IPS-NIHi7 (cell line): ENCODE measurements at regions not wholly inside any gene's neighbourhood (a gene's known extent, or its start where the extent isn't known, plus 50 kb on each side); places are given as distances from the start of the nearest gene placed in this dataset.
"Not testable (repeated sequence)": the region's sequence is repeated elsewhere in the genome, so short reads cannot be mapped to it uniquely, and the experiment has no call there.

Experiments
- DNase-seq: peaks from one replicate; pipeline ENCODE4 v3.0.0; 2012; ENCODE audit warnings: mixed read lengths; ENCODE audit errors: extremely low spot score

DNA sequence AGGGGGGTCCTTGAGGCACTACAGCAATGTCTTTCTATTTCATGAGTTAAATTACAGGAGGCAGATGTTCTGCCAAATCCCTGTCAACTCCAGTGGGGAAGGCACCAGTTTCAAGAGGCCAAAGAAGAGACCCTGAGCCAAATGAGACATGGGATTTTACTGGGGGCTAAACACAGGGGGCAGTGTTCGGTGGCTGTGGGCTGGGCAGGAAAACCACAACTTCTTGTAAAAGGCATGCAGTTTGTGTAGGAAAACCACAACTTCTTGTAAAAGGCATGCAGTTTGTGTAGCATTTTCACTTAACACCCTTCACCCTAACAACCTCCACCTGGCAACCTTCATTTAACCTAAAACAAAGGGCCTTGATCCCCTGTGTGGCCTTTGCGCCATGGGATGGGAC is 61.0 kb downstream of the POLR2M start:
- DNase-seq, result no peak

DNA sequence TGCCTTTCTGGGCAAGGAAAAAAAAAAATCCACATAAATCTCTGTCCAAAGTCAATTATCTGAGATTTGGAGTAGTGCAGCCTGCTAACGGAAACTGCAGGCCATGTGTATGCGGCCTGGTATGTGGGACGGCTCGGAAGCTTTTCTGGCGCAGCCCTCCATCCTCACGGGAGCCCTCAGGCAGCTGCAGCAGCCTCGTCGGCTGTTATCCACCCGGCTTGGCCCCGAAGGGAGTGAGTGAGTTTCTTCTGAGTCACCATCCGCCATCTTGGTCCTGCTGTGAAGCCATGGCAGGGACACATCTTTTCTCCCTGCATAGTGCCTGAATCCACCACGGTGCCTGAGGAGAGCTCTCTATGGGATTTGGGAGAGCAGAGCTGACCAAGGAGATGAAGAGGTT is 62.8 kb downstream of the POLR2M start:
- DNase-seq, result peak; percentile 20

DNA sequence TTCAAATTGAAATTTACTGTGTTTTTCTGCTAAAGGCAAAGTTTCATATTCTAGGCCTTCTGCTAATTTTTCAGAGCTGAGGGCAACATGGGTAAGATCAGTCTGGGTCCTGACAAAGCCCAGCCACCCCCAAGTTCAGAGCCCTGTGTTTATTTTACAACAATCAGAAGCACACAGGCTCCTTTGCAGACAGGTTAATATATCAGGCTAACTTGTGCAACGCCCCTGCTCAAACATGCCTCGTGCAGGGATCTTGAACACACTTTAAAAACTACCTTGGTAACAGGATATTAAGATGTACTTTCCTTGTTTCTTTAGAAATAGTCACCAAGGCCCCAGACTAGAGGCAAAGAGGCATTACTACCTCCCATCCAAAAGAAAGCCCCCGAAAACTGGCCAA is 64.0 kb downstream of the POLR2M start:
- DNase-seq, result no peak

DNA sequence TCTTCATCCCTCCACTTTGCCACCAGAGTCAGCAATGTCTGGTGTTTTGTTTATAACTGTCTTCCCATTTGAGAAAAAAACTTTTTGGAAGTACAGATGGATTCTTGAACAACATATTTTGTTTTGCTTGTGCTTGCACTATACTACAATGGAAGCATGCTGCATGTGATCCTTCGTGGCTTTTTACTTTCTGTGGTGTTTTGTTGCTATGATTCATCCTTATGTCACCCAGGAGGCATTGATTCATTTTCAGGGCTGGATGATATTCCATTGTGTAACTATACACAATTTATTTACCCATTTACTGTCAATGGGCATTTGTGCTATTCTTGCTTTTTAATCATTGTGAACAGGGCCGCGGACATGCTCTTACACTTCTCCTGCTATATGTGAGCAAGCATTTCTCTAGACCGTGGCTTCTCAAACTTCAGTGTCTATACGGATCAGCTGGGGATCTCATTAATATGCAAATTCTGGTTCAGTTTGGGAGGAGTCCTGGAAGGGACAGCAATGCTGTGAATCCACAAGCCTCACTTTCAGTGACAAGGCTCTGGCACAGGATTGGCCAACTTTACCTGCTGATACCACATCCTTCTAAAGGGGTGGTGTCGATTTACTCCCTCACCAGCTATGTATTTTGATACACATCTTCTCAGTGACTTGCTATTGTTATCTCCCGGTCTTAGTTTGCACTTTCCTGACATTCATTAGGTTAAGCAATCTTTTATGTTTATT is 65.9 kb downstream of the POLR2M start:
- peak; percentile 49 for DNase-seq

DNA sequence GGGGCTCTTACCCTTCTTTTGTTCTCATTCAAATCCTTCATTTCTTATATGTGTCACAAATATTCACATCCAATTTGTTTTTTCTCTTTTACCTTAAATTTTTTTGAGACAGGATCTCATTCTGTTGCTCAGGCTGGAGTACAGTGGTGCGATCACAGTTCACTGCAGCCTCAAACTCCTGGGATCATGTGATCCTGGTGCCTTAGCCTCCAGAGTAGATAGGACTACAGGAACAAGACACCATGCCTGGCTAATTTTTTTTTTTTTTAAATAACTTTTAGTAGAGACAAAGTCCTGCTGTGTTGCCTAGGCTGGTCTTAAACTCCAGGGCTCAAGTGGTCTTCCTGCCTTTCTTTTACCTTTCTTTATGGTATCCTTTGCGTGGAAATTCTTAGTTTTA is 66.5 kb downstream of the POLR2M start:
- DNase-seq, result no peak

DNA sequence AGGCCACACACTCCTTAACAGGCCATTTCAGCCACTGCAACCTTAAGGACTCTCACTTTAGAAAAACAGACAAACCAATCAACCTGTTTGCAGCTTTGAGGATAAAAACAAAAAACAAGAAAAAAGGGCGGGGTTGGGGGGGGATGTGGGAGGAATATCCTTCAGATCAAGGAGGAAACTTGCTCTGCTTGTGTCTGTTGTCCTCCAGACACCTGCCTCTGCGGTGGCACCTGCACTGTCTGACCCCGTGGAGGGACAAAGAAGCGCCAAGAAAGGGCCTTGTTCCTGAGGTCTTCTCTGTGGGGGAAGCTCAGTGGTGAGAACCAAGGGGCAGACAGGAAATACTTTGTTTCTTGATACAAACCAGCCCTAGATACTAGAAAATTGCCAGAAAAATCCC is 70.5 kb downstream of the POLR2M start:
- no peak for DNase-seq

DNA sequence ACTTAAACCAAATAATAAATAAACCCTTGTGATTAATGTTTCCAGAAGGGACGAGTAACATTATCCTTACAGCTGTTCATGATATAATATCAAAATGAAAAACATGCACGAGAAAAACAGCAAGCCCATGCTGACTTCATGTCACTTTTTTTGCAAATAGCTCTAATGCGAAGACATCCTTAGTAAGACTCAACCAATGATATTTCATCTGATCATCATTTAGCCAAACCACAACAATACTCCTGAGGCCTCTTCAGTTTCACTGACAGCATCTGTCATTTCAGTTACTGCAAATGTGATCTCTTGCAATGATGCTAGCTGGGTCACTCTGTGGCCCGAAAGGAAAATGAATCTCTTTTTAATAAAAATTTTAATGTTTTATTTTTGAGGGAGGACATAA is 74.0 kb downstream of the POLR2M start:
- DNase-seq, result no peak

DNA sequence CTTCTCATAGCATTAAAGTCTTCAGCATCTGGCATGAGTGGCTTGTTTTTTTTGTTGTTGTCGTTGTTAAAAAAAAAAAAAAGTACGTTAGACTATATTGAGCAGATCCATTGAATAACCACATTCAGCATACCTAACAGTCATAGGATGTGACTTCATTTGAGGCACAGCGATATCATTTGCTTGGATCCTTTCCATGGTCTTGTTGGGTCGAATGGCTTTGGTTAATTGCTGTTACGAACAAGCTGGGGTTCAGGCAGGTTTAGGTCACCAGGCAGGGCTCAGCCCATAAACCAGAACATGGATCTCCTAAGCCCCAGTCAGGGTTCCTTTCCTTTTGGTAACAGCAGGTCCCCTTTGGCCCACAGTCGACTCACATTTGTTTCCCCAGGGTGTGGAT is 76.2 kb downstream of the POLR2M start:
- no peak for DNase-seq

DNA sequence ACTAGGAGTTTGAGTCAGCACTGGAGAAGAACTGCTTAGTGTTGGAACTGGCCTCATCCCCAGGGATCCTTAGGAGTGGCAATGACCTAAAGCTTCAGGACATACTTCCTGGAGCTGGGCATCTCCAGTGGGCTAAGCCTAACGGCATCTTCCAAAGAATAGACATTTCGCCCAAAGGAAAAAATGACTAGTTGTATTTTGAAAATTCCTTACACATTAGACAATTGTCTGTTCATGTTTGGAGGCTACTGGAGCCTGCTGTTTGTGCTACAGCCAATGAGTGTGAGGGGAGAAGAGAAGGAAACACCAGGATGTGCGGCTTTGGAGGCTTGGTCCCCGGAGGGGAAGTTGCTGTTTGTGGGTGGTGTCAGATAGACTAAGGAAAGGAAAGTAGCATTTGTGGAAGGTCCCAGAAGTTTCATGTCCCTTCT is 77.6 kb downstream of the POLR2M start:
- DNase-seq, result no peak

DNA sequence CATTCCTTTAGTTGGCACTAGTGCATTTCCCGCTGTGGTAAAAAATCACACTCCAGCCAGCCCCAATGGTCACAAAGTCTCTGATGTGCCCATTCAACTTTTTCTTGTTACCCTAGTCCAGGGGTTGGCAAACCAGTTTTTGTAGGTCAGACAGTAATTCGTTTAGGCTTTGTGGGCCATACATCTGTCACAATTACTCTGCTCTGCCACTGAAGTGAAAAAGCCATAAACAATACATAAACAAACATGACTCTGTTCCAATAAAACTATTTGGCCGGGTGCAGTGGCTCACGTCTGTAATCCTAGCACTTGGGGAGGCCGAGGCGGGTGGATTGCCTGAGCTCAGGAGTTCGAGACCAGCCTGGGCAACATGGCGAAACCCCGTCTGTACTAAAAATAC is 78.5 kb downstream of the POLR2M start:
- no peak for DNase-seq

DNA sequence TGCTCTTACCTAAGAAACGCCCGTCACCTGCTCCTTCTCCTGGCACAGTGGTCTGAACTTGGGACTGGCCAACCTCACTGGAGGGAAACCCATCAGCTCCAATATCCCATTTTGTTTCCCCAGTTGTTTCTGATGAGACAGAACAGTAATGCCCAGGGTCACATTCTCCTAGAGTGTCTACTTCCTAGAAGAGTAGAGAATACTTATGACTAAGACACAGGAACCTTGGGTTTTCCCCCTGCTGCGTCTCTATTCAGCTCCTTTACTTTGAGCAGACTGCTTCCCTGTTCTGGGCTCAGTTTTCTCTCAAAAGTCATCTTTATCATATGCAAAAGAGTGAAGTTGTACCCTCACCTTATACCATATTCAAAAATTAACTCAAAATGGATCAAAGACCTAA is 79.4 kb downstream of the POLR2M start:
- no peak for DNase-seq

DNA sequence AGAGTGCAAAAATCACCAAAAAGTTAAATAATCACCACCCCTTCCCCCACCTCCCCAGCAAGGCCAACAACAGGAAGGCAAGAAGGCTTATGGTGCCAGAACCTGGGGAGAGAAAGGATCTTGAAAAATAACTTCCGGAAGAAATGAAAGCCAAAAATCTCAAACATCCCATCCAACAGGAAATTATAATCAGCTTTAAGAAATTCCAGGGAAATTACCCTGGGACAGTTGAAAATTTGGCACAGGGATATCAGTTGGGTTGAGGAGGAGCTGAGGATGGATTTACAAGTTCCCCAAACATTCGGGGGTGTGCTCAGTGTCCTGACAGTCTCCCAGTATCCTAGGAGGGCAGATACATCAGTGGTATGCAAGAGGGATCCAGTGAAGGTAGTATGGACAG is 82.7 kb downstream of the POLR2M start:
- DNase-seq, result no peak

DNA sequence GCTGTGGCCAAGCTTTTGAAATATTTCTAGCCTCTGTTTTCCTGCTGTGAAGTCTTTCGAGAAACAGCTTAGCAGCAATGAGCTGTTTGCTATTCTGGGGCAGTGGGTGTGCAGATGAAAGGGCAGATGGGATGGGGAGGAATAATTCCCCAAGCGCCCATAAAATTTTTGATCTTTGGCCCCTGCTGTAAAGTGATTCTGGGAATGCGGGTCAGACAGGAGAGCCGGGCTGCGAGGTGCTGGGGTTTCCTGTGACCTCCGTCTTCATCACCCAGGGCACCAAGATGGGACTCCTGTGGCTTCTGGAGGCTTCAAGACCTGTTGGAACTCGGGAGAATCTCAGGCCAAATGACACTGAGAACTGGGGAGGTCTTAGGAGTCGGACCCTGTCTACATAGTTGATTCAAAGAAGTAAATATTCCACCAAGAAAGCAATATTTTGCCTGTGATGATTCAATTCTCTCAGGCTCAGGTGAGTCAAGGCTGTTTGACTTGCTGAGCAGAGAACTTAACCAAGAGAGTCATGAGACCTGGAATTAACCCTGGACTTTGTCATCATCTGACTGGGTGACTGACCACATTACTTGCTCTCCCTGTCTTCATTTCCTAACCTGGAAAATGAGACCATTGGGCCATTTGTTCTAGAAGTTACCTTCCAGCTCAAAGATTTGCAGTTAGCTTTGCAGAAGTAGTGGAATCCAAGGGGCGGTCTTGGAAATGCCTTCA is 86.4 kb downstream of the POLR2M start:
- no peak for DNase-seq

DNA sequence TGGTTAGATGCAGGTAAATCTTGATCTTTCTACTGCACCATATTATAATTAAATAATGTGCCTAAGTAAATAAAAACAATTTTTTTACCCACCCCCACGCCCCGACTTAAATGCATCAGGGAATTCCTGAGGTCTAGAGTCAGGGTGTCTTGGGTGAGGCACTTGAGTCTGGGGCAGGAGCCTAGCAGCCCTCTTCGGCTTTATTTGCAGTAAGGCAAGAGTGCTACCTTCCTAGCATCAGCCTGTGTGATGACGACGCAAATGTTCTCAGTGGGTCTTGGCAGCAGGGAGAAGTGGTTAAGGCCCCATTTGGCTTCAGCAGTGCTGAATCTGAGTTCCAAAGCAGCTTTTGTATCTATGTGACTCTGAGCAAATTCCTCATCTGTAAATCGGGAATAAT is 88.7 kb downstream of the POLR2M start:
- no peak for DNase-seq

DNA sequence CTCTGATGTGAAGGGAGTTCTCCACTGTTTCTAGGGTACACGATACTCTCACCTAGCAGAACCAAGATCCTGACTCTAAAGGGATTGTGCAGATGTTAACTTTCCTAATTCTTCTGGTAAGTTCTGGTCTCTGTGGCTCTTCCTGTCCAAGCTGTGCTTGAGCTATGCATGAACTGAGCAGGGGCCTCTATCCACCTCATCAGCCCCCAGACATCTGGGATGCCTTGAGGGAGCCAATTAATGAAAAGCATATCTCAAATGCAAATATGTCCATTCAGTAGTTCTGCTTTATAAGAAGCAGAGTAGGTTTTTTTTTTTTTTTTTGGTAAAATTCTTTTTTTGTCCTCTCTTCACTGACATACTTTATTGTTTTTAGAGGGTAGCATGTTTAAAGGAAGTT is 89.6 kb downstream of the POLR2M start:
- DNase-seq, result no peak

DNA sequence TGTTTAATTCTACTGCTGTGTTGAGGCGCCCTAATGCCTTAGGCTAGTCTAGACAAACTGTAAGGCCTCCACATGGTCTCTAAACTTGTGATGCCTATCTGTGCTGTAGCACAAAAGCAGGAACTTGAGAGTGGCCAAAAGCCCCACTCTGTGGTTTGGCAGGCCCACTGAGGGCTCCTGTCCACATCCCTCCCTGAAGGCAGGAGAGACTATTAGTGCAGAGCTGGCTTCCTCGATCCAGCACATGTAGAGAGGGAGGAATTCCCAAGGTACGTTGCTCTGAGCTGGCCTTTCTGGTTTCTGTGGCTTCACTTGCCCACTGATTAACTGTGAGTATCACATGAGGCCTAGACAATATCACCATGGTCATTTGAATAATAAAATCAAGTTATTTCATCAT is 90.6 kb downstream of the POLR2M start:
- no peak for DNase-seq

DNA sequence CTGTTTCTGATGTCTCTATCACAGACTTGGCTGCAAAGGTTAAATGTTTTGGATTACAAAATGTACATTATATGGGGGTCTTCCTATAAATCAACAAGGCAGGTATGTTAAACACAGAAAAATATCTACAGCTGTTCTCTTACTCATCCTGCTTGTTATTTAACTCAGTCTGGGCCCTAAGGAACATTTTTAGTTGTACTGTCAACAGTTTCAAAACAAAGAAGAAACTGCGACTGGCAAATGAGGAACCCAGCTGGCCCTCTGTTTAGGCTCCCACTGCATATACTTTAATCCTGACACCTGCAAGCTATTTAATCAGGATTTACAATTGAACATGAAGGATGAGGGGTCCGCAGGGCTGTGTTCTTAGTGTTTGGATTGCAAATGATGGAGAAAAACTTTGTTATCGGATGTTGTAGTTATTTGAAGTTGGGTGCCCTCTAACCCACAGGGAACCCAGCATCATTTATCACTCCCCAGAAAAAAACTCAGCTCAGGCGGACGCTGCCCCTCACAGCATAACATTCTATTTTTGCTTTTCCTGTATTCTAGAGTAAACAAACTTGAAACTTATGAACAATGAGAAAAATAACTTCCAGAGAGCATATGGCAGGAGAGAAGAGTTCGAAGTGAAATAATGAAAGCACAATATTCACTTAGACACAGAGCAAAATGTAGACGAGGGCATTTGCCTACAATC is 91.2 kb downstream of the POLR2M start:
- DNase-seq, result no peak

DNA sequence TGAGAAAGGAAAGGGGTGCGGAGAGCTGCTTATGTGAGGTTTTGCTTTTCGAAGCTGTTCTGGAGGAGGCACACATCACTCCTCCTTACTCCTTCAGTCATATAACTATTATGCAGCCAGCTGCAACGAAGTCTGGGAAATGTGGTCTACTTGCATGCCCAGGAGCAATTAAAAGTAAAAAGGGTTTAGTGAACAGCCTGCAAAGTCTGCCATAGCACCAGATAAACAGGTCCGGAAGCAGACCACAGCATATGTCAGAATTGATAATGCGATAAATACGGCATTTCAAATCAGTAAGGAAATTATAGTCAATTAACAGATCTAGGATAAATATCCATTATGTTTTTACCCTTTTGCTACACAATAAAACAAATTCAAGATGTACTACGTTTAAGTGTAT is 99.5 kb downstream of the POLR2M start:
- no peak for DNase-seq

DNA sequence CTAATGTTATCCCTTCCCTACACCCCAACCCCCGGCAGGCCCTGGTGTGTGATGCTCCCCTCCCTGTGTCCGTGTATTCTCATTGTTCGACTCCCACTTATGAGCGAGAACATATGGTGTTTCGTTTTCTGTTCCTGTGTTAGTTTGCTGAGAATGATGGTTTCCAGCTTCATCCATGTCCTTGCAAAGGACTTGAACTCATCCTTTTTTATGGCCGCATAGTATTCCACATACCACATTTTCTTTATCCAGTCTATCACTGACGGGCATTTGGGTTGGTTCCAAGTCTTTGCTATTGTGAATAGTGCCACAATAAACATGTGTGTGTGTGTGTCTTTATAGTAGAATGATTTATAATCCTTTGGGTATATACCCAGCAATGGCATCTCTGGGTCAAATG is 102.8 kb downstream of the POLR2M start:
- not testable (repeated sequence) for DNase-seq

DNA sequence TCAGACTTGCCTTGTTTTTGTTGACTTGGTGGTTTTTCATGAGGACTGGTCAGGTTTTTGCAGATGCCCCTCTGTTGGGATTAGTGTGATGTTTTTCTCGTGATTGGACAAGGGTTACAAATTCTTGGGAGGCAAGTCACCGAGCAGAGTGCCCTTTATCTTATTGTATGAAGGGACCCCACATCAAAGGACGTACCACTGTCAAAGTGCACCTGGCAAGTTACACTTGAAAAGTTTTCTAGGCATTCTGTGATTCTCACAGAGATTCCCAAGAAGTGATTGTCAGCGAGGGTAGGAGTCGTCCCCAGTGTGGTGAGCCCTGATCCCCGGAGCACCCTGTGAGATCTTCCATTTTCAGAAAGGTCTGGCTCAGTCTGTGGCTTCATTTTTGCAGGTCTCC is 110.1 kb downstream of the POLR2M start:
- DNase-seq, result no peak

DNA sequence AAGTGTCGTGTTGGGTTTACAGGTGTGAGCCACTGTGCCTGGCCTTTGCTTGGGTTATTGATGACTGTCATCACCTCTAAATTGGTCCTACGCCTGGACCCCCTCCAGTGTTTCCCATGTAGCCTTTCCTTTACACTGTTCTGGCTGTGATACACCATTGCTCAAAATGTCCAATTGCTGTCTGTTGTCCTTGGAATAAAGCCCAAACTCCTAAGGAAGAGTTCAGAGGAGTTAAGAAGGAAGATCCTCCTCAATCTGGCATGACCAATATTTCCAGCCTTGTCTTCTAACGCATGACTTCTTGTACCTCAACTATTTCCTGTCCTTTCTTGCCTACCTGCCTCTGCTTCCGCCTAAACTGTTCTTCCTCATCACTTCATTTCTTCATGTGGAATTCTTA is 113.1 kb downstream of the POLR2M start:
- DNase-seq, result no peak

DNA sequence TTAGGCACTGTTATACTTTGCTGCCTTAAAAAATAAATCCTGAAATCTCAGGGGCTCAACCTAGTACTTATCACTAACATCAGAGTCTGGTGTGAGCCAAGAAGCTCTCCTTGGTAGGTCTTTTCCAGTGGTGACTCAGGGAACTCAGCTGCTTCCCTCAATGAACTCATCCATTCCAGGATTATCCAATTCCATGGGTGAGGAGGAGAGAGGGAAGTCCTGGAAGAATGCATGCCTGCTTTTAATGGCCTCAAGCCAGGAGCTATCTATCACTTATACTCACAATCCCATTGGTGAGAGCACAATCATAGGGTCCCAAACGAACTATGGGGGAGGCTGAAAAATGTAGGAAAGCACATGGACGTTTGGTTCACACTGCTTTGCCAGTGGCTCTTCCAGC is 113.6 kb downstream of the POLR2M start:
- DNase-seq, result no peak

DNA sequence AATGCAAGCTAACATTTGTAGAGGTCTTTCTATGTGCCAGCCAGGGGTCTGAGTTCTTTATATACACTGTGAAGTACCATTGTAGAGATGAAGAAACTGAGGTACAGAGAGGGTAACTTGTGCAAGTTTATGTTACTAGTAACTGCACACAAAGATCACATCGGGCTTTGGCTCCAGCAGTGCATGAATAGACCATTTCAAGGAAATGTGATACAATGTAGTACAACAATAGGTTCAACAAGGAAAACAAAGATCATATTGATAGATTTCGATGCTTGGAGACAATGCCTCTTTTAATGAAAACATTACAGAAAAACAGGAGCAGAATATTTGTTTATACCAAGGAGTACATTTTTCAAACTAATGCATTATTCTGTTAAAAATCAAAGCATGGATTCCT is 115.3 kb downstream of the POLR2M start:
- no peak for DNase-seq
